H9 (cell line): ENCODE measurements at regions not wholly inside any gene's neighbourhood (a gene's known extent, or its start where the extent isn't known, plus 50 kb on each side); places are given as distances from the start of the nearest gene placed in this dataset.
A peak's percentile ranks its signal among the peaks of the same experiment; 100 is the strongest.

Experiments
- DNase-seq: peaks from one replicate; pipeline ENCODE4 v3.0.0-alpha.2; 2017
- H2AFZ ChIP-seq: one replicate; pipeline ENCODE4 v1.6.1; 2013; ENCODE audit warnings: mild to moderate bottlenecking, low read length, control low read depth, moderate library complexity
- H2AK5ac ChIP-seq: 2 replicates; pipeline ENCODE4 v1.6.1; 2013; ENCODE audit warnings: low read length, control low read depth, mixed read lengths; ENCODE audit not compliant: insufficient read length
- H2BK120ac ChIP-seq: one replicate; pipeline ENCODE4 v1.6.1; 2013; ENCODE audit warnings: low read depth, mild to moderate bottlenecking, low read length, control low read depth, inconsistent platforms; ENCODE audit not compliant: poor library complexity, severe bottlenecking
- H2BK12ac ChIP-seq: 2 replicates; pipeline ENCODE4 v1.6.1; 2013; ENCODE audit warnings: low read length, control low read depth, mixed read lengths, low read depth; ENCODE audit not compliant: insufficient read length
- H2BK15ac ChIP-seq: 2 replicates; pipeline ENCODE4 v1.6.1; 2013; ENCODE audit warnings: low read depth, low read length, control low read depth
- H2BK20ac ChIP-seq: one replicate; pipeline ENCODE4 v1.6.1; 2013; ENCODE audit warnings: low read depth, mild to moderate bottlenecking, low read length, control low read depth, inconsistent platforms; ENCODE audit not compliant: poor library complexity, severe bottlenecking
- H2BK5ac ChIP-seq: 2 replicates; pipeline ENCODE4 v1.6.1; 2013; ENCODE audit warnings: low read length, control low read depth, mixed read lengths; ENCODE audit not compliant: insufficient read length
- H3K14ac ChIP-seq: 2 replicates; pipeline ENCODE4 v1.6.1; 2013; ENCODE audit warnings: low read length, control low read depth; ENCODE audit not compliant: insufficient read depth
- H3K18ac ChIP-seq: 2 replicates; pipeline ENCODE4 v1.6.1; 2013; ENCODE audit warnings: low read depth, mild to moderate bottlenecking, mixed read lengths, low read length, control low read depth; ENCODE audit not compliant: insufficient read length
- H3K23ac ChIP-seq: 2 replicates; pipeline ENCODE4 v1.6.1; 2013; ENCODE audit warnings: low read length, control low read depth, mixed read lengths, low read depth; ENCODE audit not compliant: insufficient read length
- H3K23me2 ChIP-seq: 2 replicates; pipeline ENCODE4 v1.6.1; 2013; ENCODE audit warnings: low read depth, mild to moderate bottlenecking, mixed read lengths, low read length, control low read depth; ENCODE audit not compliant: insufficient read length, poor library complexity, severe bottlenecking
- H3K27ac ChIP-seq: 2 replicates; pipeline ENCODE4 v1.5.1; 2013; ENCODE audit warnings: low read length, control low read depth, mixed read lengths, low read depth; ENCODE audit not compliant: insufficient read length
- H3K27me3 ChIP-seq: 2 replicates; pipeline ENCODE4 v1.6.1; 2013; ENCODE audit warnings: low read length, control low read depth, inconsistent platforms; ENCODE audit not compliant: insufficient read depth
- H3K4ac ChIP-seq: 2 replicates; pipeline ENCODE4 v1.6.1; 2013; ENCODE audit warnings: low read depth, mild to moderate bottlenecking, control low read depth, inconsistent platforms, low read length, moderate library complexity
- H3K4me1 ChIP-seq: 2 replicates; pipeline ENCODE4 v1.6.1; 2013; ENCODE audit warnings: low read length, control low read depth, inconsistent platforms; ENCODE audit not compliant: insufficient read depth
- H3K4me2 ChIP-seq: 2 replicates; pipeline ENCODE4 v1.6.1; 2013; ENCODE audit warnings: low read length, control low read depth, mixed read lengths; ENCODE audit not compliant: insufficient read length, insufficient read depth
- H3K56ac ChIP-seq: 2 replicates; pipeline ENCODE4 v1.6.1; 2013; ENCODE audit warnings: low read depth, mild to moderate bottlenecking, mixed read lengths, low read length, control low read depth; ENCODE audit not compliant: insufficient read length
- H3K79me1 ChIP-seq: 2 replicates; pipeline ENCODE4 v1.6.1; 2013; ENCODE audit warnings: low read depth, mild to moderate bottlenecking, moderate library complexity, low read length, control low read depth, inconsistent platforms; ENCODE audit not compliant: insufficient read depth, poor library complexity, severe bottlenecking
- H3K79me2 ChIP-seq: 2 replicates; pipeline ENCODE4 v1.6.1; 2013; ENCODE audit warnings: low read length, control low read depth, inconsistent platforms; ENCODE audit not compliant: insufficient read depth
- H3K9ac ChIP-seq: 2 replicates; pipeline ENCODE4 v1.6.1; 2013; ENCODE audit warnings: low read length, control low read depth, mixed read lengths; ENCODE audit not compliant: insufficient read length; ENCODE audit errors: extremely low read depth
- H3K9me3 ChIP-seq: one replicate; pipeline ENCODE4 v1.6.1; 2013; ENCODE audit warnings: low read depth, low read length, inconsistent platforms; ENCODE audit not compliant: control insufficient read depth
- H3T11ph ChIP-seq: one replicate; pipeline ENCODE4 v1.6.1; 2013; ENCODE audit warnings: mild to moderate bottlenecking, low read length, control low read depth, inconsistent platforms
- H4K20me1 ChIP-seq: one replicate; pipeline ENCODE4 v1.6.1; 2013; ENCODE audit not compliant: control insufficient read depth, insufficient read length, insufficient read depth
- H4K5ac ChIP-seq: 2 replicates; pipeline ENCODE4 v1.6.1; 2013; ENCODE audit warnings: low read depth, mild to moderate bottlenecking, mixed read lengths, low read length, control low read depth; ENCODE audit not compliant: insufficient read length
- H4K8ac ChIP-seq: replicated peaks from 2 replicates; pipeline ENCODE4 v1.6.1; 2013; ENCODE audit warnings: low read length, control low read depth, mixed read lengths, low read depth; ENCODE audit not compliant: insufficient read length
- H4K91ac ChIP-seq: 2 replicates; pipeline ENCODE4 v1.6.1; 2013; ENCODE audit warnings: low read depth, mild to moderate bottlenecking, moderate library complexity, mixed read lengths, low read length, control low read depth; ENCODE audit not compliant: insufficient read length
- H3K27ac Mint-ChIP-seq, 3 experiments: 2 replicates in 2 of 3; 3 replicates in 1 of 3; pipeline ENCODE4 v1.8.0; 2020 to 2021; ENCODE audit warnings: mixed read lengths in 3 of 3, mild to moderate bottlenecking in 1 of 3, moderate library complexity in 1 of 3
- H3K27me3 Mint-ChIP-seq: 2 replicates; pipeline ENCODE4 v1.8.0; 2021; ENCODE audit warnings: low read depth, mild to moderate bottlenecking, moderate library complexity, mixed read lengths
- H3K36me3 Mint-ChIP-seq, 3 experiments: 2 replicates in 2 of 3; 3 replicates in 1 of 3; pipeline ENCODE4 v1.8.0; 2020 to 2021; ENCODE audit warnings: low read depth in 3 of 3, mixed read lengths in 3 of 3; ENCODE audit not compliant: insufficient read depth in 1 of 3
- H3K4me1 Mint-ChIP-seq, 2 experiments: 2 replicates each; pipeline ENCODE4 v1.8.0; 2020; ENCODE audit warnings: mixed read lengths in 2 of 2
- H3K4me3 Mint-ChIP-seq, 2 experiments: 2 replicates in 1 of 2; 3 replicates in 1 of 2; pipeline ENCODE4 v1.8.0; 2020 to 2021; ENCODE audit warnings: mild to moderate bottlenecking in 2 of 2, mixed read lengths in 2 of 2, moderate library complexity in 1 of 2
- H3K9me3 Mint-ChIP-seq, 2 experiments: 2 replicates in 1 of 2; 3 replicates in 1 of 2; pipeline ENCODE4 v1.8.0; 2020; ENCODE audit warnings: mild to moderate bottlenecking in 2 of 2, mixed read lengths in 2 of 2, moderate library complexity in 1 of 2
- WGBS: extraction: QIAGEN DNeasy Blood & Tissue Kit; methylation state at CpG from one replicate; pipeline ENCODE4 v1.1.7; 2013; ENCODE audit warnings: missing lambda C conversion rate, low lambda C conversion rate, mixed read lengths; ENCODE audit not compliant: insufficient read length; ENCODE audit errors: extremely low coverage; 5-methylcytosine and 5-hydroxymethylcytosine counted together
- TF ChIP-seq, protein P1 (sequence below): fragments of 200-600 bp; sonication (generic); conservative IDR thresholded peaks from 3 replicates; pipeline ENCODE4 v1.8.0; 2021; ENCODE audit warnings: antibody characterized with exemption, mild to moderate bottlenecking

DNA sequence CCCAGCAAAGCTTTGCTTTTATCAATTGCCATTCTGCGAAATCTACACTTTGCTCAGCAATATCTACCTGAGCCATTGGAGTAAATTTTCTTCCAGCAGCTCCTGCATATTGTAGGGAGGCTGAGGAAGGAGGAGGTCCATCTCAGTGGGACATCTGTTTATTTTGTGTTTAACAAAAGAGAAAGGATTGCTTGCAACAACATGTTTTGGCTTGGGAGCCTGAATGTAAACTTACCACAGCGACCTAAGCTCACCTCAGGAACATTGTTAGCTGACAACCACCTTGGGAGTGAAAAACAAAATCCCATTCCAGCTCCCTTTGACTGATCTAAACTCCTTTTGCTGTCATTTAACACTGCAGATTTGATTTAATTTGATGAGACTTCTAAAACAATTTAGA, 356.1 kb downstream of the SS18 start:
- Mint-ChIP-seq H3K27ac (peak overlapping the region in 2 of 3 experiments; percentile 68 to 74; a peak in 3 of 7 replicates), H3K4me1 (peaks cover 44 to 56% of the 10 kb centered on the region in 2 experiments), H3K36me3 (peaks cover 1 to 21% (median 10%) of the 10 kb centered on the region in 3 experiments; a peak in 6 of 7 replicates), H3K27me3 (peaks cover 60% of the 10 kb centered on the region), H3K9me3 (peaks cover 13 to 16% of the 10 kb centered on the region in 2 experiments), H3K4me3 (peak overlapping the region in 1 of 2 experiments; percentile 40; a peak in 1 of 5 replicates)
- Histone ChIP-seq H4K5ac (no peak overlapping the region), H3K9ac (no peak overlapping the region), H3K27me3 (peaks cover 11% of the 10 kb centered on the region; the same call in 1 of the 2 replicates), H2BK15ac (no peak overlapping the region), H4K20me1 (no peaks in the 10 kb centered on the region), H4K91ac (no peak overlapping the region), H2AFZ (no peak overlapping the region), H4K8ac (no peak overlapping the region), H2BK20ac (no peak overlapping the region), H3K4me2 (no peak overlapping the region), H3K4ac (no peak overlapping the region), H3T11ph (no peak overlapping the region), H3K56ac (no peak overlapping the region), H3K79me2 (no peaks in the 10 kb centered on the region), H2AK5ac (no peak overlapping the region), H3K79me1 (no peaks in the 10 kb centered on the region), H2BK5ac (no peak overlapping the region), H3K27ac (no peak overlapping the region), H3K14ac (no peak overlapping the region), H2BK120ac (no peak overlapping the region), H3K9me3 (no peaks in the 10 kb centered on the region), H3K4me1 (no peaks in the 10 kb centered on the region), H3K23ac (no peak overlapping the region), H2BK12ac (no peak overlapping the region), H3K23me2 (no peaks in the 10 kb centered on the region), H3K18ac (no peak overlapping the region)
- TF ChIP-seq, protein P1, sequence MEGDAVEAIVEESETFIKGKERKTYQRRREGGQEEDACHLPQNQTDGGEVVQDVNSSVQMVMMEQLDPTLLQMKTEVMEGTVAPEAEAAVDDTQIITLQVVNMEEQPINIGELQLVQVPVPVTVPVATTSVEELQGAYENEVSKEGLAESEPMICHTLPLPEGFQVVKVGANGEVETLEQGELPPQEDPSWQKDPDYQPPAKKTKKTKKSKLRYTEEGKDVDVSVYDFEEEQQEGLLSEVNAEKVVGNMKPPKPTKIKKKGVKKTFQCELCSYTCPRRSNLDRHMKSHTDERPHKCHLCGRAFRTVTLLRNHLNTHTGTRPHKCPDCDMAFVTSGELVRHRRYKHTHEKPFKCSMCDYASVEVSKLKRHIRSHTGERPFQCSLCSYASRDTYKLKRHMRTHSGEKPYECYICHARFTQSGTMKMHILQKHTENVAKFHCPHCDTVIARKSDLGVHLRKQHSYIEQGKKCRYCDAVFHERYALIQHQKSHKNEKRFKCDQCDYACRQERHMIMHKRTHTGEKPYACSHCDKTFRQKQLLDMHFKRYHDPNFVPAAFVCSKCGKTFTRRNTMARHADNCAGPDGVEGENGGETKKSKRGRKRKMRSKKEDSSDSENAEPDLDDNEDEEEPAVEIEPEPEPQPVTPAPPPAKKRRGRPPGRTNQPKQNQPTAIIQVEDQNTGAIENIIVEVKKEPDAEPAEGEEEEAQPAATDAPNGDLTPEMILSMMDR: no peak
- DNase-seq: no peak
- WGBS: no CpG with 5 or more reads among the region's 2 CpGs
